Mammary epithelial cell (primary cell): ENCODE measurements at regions not wholly inside any gene's neighbourhood (a gene's known extent, or its start where the extent isn't known, plus 50 kb on each side); places are given as distances from the start of the nearest gene placed in this dataset.

ENCODE experiments used
- CTCF ChIP-seq, 2 donors: IDR thresholded peaks in 1 of 2; conservative IDR thresholded peaks in 1 of 2; 2 replicates each; pipeline ENCODE4 v1.5.1; 2011 to 2012; ENCODE audit warnings: inconsistent platforms in 2 of 2, low read length in 2 of 2, mild to moderate bottlenecking in 2 of 2, control low read depth in 1 of 2, low read depth in 1 of 2; ENCODE audit not compliant: insufficient read depth in 1 of 2; ENCODE audit errors: extremely low read depth in 1 of 2
- EZH2 ChIP-seq: IDR thresholded peaks from 2 replicates; pipeline ENCODE4 v1.6.1; 2012; ENCODE audit warnings: low read length, inconsistent platforms, borderline replicate concordance

GRCh38 chr1:229148743-229149142, 122.2 kb upstream of the RAB4A start:
- TF ChIP-seq CTCF (conservative IDR thresholded peaks at IDR 0.05 in 1 of 2, IDR thresholded peaks at IDR 0.05 in 1 of 2; ENCODE audit: extremely low read depth in 1 of 2, insufficient read depth in 1 of 2, low read depth in 1 of 2, low read length in 2 of 2) = no peak
- TF ChIP-seq EZH2 = no peak
